ENCODE measurements at regions not wholly inside any gene's neighbourhood (a gene's known extent, or its start where the extent isn't known, plus 50 kb on each side); places are given as distances from the start of the nearest gene placed in this dataset.
"Not testable (repeated sequence)": the region's sequence is repeated elsewhere in the genome, so short reads cannot be mapped to it uniquely, and the experiment has no call there.

DNA sequence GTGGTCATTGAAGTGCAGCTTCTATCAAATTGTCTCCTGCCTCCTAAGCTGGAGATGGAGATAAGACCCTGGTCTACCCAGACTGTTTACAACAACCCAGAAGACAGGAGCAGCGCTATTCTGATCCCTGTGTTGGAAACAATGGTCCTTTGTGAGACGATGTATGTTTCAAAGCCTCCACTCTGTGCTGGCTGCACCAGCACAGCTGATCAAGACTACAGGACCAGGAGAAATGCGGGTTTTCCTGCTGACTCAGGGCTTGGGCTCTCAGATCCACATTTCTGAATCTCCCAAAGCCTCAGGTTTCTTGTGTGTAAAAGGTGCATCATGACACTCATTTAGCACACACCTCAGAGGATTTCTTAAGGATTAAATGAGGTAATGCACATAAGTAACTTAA, 92.0 kb downstream of the POU3F3 start:
- H3K27ac ChIP-seq (replicated peaks): no peak overlapping the region
- H3K27me3 ChIP-seq (ENCODE audit: insufficient read depth, poor library complexity, severe bottlenecking): no peaks in the 10 kb centered on the region
- TF ChIP-seq POLR2AphosphoS5 (IDR thresholded peaks at IDR 0.05; ENCODE audit: low read depth) (no peak), GABPA (IDR thresholded peaks at IDR 0.05; ENCODE audit: low read depth) (no peak), SPI1 (IDR thresholded peaks at IDR 0.05; ENCODE audit: borderline replicate concordance, low read depth) (no peak)
- TF ChIP-seq, protein P1, sequence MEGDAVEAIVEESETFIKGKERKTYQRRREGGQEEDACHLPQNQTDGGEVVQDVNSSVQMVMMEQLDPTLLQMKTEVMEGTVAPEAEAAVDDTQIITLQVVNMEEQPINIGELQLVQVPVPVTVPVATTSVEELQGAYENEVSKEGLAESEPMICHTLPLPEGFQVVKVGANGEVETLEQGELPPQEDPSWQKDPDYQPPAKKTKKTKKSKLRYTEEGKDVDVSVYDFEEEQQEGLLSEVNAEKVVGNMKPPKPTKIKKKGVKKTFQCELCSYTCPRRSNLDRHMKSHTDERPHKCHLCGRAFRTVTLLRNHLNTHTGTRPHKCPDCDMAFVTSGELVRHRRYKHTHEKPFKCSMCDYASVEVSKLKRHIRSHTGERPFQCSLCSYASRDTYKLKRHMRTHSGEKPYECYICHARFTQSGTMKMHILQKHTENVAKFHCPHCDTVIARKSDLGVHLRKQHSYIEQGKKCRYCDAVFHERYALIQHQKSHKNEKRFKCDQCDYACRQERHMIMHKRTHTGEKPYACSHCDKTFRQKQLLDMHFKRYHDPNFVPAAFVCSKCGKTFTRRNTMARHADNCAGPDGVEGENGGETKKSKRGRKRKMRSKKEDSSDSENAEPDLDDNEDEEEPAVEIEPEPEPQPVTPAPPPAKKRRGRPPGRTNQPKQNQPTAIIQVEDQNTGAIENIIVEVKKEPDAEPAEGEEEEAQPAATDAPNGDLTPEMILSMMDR (IDR thresholded peaks at IDR 0.05; ENCODE audit: insufficient read depth, low read length): no peak
- TF ChIP-seq, protein P2, sequence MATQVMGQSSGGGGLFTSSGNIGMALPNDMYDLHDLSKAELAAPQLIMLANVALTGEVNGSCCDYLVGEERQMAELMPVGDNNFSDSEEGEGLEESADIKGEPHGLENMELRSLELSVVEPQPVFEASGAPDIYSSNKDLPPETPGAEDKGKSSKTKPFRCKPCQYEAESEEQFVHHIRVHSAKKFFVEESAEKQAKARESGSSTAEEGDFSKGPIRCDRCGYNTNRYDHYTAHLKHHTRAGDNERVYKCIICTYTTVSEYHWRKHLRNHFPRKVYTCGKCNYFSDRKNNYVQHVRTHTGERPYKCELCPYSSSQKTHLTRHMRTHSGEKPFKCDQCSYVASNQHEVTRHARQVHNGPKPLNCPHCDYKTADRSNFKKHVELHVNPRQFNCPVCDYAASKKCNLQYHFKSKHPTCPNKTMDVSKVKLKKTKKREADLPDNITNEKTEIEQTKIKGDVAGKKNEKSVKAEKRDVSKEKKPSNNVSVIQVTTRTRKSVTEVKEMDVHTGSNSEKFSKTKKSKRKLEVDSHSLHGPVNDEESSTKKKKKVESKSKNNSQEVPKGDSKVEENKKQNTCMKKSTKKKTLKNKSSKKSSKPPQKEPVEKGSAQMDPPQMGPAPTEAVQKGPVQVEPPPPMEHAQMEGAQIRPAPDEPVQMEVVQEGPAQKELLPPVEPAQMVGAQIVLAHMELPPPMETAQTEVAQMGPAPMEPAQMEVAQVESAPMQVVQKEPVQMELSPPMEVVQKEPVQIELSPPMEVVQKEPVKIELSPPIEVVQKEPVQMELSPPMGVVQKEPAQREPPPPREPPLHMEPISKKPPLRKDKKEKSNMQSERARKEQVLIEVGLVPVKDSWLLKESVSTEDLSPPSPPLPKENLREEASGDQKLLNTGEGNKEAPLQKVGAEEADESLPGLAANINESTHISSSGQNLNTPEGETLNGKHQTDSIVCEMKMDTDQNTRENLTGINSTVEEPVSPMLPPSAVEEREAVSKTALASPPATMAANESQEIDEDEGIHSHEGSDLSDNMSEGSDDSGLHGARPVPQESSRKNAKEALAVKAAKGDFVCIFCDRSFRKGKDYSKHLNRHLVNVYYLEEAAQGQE (IDR thresholded peaks at IDR 0.05; ENCODE audit: insufficient replicate concordance, low read depth): no peak
- DNase-seq (ENCODE audit: low read depth in 1 of 2, low spot score in 1 of 2): no peak
- H3K4me3 ChIP-seq (replicated peaks; ENCODE audit: insufficient read depth, low read length): no peak overlapping the region

DNA sequence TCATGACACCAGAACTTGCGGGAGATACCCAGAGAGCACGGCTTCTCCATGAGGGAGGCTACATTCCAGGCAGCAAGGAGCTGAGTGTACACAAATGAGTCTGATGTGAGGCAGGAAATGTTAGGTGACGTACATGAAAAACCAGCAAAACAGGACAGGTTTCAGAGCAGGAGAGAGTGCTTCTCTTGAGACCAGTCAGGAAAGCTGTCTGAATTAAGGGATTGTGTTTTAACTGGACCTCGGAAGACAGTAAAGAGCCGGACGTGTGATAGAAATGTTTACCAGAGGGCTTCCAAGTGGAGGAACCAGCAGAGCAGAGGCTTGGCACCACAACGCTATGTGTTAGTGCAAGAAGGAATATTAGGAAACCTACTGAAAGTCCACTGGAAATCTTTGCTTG, 90.4 kb upstream of the MRPS9 start:
- not testable (repeated sequence) for DNase-seq (ENCODE audit: low read depth in 1 of 2, low spot score in 1 of 2)

DNA sequence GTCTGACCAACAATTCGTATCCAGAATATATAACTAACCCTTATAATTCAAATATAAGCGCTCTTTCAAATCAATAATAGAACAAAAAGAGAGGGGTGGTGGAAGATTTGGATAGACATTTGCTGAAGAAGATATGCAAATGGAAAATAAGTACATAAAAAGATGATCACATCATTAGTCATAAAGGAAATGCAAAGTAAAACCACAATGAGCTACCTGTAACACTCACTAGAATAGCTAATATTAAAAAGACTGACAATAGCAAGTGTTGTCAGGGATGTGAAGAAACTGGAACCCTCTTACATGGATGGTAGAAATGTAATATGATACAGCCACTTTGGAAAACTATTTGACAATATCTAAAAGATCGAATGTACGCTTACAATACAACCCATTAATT, 84.9 kb upstream of the MRPS9 start:
- DNase-seq (ENCODE audit: low read depth in 1 of 2, low spot score in 1 of 2): no peak
- Histone ChIP-seq H3K27me3 (ENCODE audit: insufficient read depth, poor library complexity, severe bottlenecking) (no peaks in the 10 kb centered on the region), H3K4me3 (replicated peaks; ENCODE audit: insufficient read depth, low read length) (no peak overlapping the region), H3K27ac (replicated peaks) (no peak overlapping the region)
- TF ChIP-seq, protein P2 (IDR thresholded peaks at IDR 0.05; ENCODE audit: insufficient replicate concordance, low read depth): no peak
- TF ChIP-seq POLR2AphosphoS5 (IDR thresholded peaks at IDR 0.05; ENCODE audit: low read depth): no peak
- no peak for TF ChIP-seq GABPA (IDR thresholded peaks at IDR 0.05; ENCODE audit: low read depth)
- no peak for TF ChIP-seq SPI1 (IDR thresholded peaks at IDR 0.05; ENCODE audit: borderline replicate concordance, low read depth)
- TF ChIP-seq, protein P1 (IDR thresholded peaks at IDR 0.05; ENCODE audit: insufficient read depth, low read length): no peak

More for the DNA sequence above, 90.4 kb upstream of the MRPS9 start:
- H3K4me3 ChIP-seq (replicated peaks; ENCODE audit: insufficient read depth, low read length); H3K27me3 ChIP-seq (ENCODE audit: insufficient read depth, poor library complexity, severe bottlenecking); H3K27ac ChIP-seq (replicated peaks): not testable (repeated sequence)

DNA sequence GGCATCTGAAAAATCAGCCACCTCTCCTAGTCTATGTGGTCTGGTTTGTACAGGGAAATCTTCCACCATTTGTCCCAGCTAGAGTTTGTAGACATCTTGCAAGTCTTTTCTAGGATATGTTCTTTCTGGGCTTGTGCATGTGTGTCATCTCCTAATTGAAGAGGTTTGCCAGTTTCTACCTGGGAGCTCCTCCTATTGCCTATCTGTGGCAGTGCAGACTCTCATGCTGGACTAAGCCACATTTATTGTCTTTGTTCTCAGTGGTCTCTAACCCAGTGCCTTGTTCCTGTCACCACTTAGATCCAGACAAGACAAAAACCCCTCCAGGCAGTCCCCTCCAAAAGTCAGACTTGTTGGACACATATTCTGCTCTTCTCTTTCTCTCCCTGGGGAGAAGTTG, 72.0 kb upstream of the MRPS9 start:
- no peak for DNase-seq (ENCODE audit: low read depth in 1 of 2, low spot score in 1 of 2)
- Histone ChIP-seq H3K27ac (replicated peaks) (no peak overlapping the region), H3K4me3 (replicated peaks; ENCODE audit: insufficient read depth, low read length) (no peak overlapping the region), H3K27me3 (ENCODE audit: insufficient read depth, poor library complexity, severe bottlenecking) (no peaks in the 10 kb centered on the region)
- TF ChIP-seq POLR2AphosphoS5 (IDR thresholded peaks at IDR 0.05; ENCODE audit: low read depth) (no peak), SPI1 (IDR thresholded peaks at IDR 0.05; ENCODE audit: borderline replicate concordance, low read depth) (no peak), GABPA (IDR thresholded peaks at IDR 0.05; ENCODE audit: low read depth) (no peak)
- TF ChIP-seq, protein P2 (IDR thresholded peaks at IDR 0.05; ENCODE audit: insufficient replicate concordance, low read depth): no peak
- TF ChIP-seq, protein P1 (IDR thresholded peaks at IDR 0.05; ENCODE audit: insufficient read depth, low read length): no peak

All from HL-60 (cell line).